ENCODE measurements at regions not wholly inside any gene's neighbourhood (a gene's known extent, or its start where the extent isn't known, plus 50 kb on each side); places are given as distances from the start of the nearest gene placed in this dataset.

- TF ChIP-seq GATA2 (IDR thresholded peaks at IDR 0.05; ENCODE audit: low read depth, low read length) (no peak), GATA3 (IDR thresholded peaks at IDR 0.05; ENCODE audit: low read depth, low read length) (no peak)
Observed at GRCh38 chr12:98369581-98369980, 145.8 kb upstream of the TMPO start.

GRCh38 chr12:98370976-98371375 is 144.4 kb upstream of the TMPO start:
- TF ChIP-seq GATA3 (IDR thresholded peaks at IDR 0.05; ENCODE audit: low read depth, low read length) (no peak), GATA2 (IDR thresholded peaks at IDR 0.05; ENCODE audit: low read depth, low read length) (no peak)

GRCh38 chr12:98371419-98371818 is 144.0 kb upstream of the TMPO start:
- TF ChIP-seq GATA3 (IDR thresholded peaks at IDR 0.05; ENCODE audit: low read depth, low read length) (no peak), GATA2 (IDR thresholded peaks at IDR 0.05; ENCODE audit: low read depth, low read length) (peak; percentile 36; the same call in 1 of the 2 replicates)

GRCh38 chr12:98372340-98373024 is 142.9 kb upstream of the TMPO start:
- TF ChIP-seq GATA2 (IDR thresholded peaks at IDR 0.05; ENCODE audit: low read depth, low read length) (no peak), GATA3 (IDR thresholded peaks at IDR 0.05; ENCODE audit: low read depth, low read length) (no peak)

- TF ChIP-seq GATA2 (IDR thresholded peaks at IDR 0.05; ENCODE audit: low read depth, low read length): no peak
- no peak for TF ChIP-seq GATA3 (IDR thresholded peaks at IDR 0.05; ENCODE audit: low read depth, low read length)
Observed at GRCh38 chr12:98373025-98373554, 142.3 kb upstream of the TMPO start.

GRCh38 chr12:98374007-98374406 is 141.4 kb upstream of the TMPO start:
- TF ChIP-seq GATA2 (IDR thresholded peaks at IDR 0.05; ENCODE audit: low read depth, low read length): no peak
- TF ChIP-seq GATA3 (IDR thresholded peaks at IDR 0.05; ENCODE audit: low read depth, low read length): no peak

- no peak for TF ChIP-seq GATA2 (IDR thresholded peaks at IDR 0.05; ENCODE audit: low read depth, low read length)
- TF ChIP-seq GATA3 (IDR thresholded peaks at IDR 0.05; ENCODE audit: low read depth, low read length): no peak
Observed at GRCh38 chr12:98379106-98379505, 136.3 kb upstream of the TMPO start.

GRCh38 chr12:98385641-98386040 is 129.7 kb upstream of the TMPO start:
- TF ChIP-seq GATA2 (IDR thresholded peaks at IDR 0.05; ENCODE audit: low read depth, low read length) (no peak), GATA3 (IDR thresholded peaks at IDR 0.05; ENCODE audit: low read depth, low read length) (no peak)

- no peak for TF ChIP-seq GATA2 (IDR thresholded peaks at IDR 0.05; ENCODE audit: low read depth, low read length)
- TF ChIP-seq GATA3 (IDR thresholded peaks at IDR 0.05; ENCODE audit: low read depth, low read length): no peak
Observed at GRCh38 chr12:98387444-98387843, 127.9 kb upstream of the TMPO start.

GRCh38 chr12:98388126-98388525 is 127.3 kb upstream of the TMPO start:
- TF ChIP-seq GATA2 (IDR thresholded peaks at IDR 0.05; ENCODE audit: low read depth, low read length): no peak
- no peak for TF ChIP-seq GATA3 (IDR thresholded peaks at IDR 0.05; ENCODE audit: low read depth, low read length)

GRCh38 chr12:98389593-98389992 is 125.8 kb upstream of the TMPO start:
- TF ChIP-seq GATA3 (IDR thresholded peaks at IDR 0.05; ENCODE audit: low read depth, low read length): no peak
- no peak for TF ChIP-seq GATA2 (IDR thresholded peaks at IDR 0.05; ENCODE audit: low read depth, low read length)

GRCh38 chr12:98397323-98398105 is 117.9 kb upstream of the TMPO start:
- no peak for TF ChIP-seq GATA3 (IDR thresholded peaks at IDR 0.05; ENCODE audit: low read depth, low read length)
- no peak for TF ChIP-seq GATA2 (IDR thresholded peaks at IDR 0.05; ENCODE audit: low read depth, low read length)

- no peak for TF ChIP-seq GATA2 (IDR thresholded peaks at IDR 0.05; ENCODE audit: low read depth, low read length)
- TF ChIP-seq GATA3 (IDR thresholded peaks at IDR 0.05; ENCODE audit: low read depth, low read length): no peak
Observed at GRCh38 chr12:98399532-98399931, 115.9 kb upstream of the TMPO start.

- TF ChIP-seq GATA3 (IDR thresholded peaks at IDR 0.05; ENCODE audit: low read depth, low read length) (no peak), GATA2 (IDR thresholded peaks at IDR 0.05; ENCODE audit: low read depth, low read length) (no peak)
Observed at GRCh38 chr12:98401427-98401826, 114.0 kb upstream of the TMPO start.

- TF ChIP-seq GATA2 (IDR thresholded peaks at IDR 0.05; ENCODE audit: low read depth, low read length): no peak
- no peak for TF ChIP-seq GATA3 (IDR thresholded peaks at IDR 0.05; ENCODE audit: low read depth, low read length)
Observed at GRCh38 chr12:98402091-98402490, 113.3 kb upstream of the TMPO start.

Data from SH-SY5Y (cell line).